Stimulated activated CD8-positive, alpha-beta memory T cell treated with anti-CD3 and anti-CD28 coated beads, Interleukin-12 subunit alpha, Interleukin-12 subunit beta, amount 100 ng/mL, for 4 hours (primary cell): ENCODE measurements at regions not wholly inside any gene's neighbourhood (a gene's known extent, or its start where the extent isn't known, plus 50 kb on each side); places are given as distances from the start of the nearest gene placed in this dataset.
"Not testable (repeated sequence)": the region's sequence is repeated elsewhere in the genome, so short reads cannot be mapped to it uniquely, and the experiment has no call there.

ENCODE experiments used
- DNase-seq: peaks from one replicate; pipeline ENCODE4 v3.0.0-alpha.2; 2020; ENCODE audit warnings: low read depth

GRCh38 chr1:38609166-38610025 is 250.2 kb downstream of the RRAGC start:
- no peak for DNase-seq

- no peak for DNase-seq
These were observed 251.2 kb downstream of the RRAGC start for GRCh38 chr1:38608202-38608864.

GRCh38 chr1:38607526-38607925 is 252.0 kb downstream of the RRAGC start:
- DNase-seq: no peak

GRCh38 chr1:38605063-38605462 is 254.5 kb downstream of the RRAGC start:
- DNase-seq: no peak

GRCh38 chr1:38603907-38604306 is 255.7 kb downstream of the RRAGC start:
- no peak for DNase-seq

- no peak for DNase-seq
These were observed 258.7 kb downstream of the RRAGC start for GRCh38 chr1:38600905-38601304.

GRCh38 chr1:38600286-38600685 is 259.3 kb downstream of the RRAGC start:
- DNase-seq: no peak

- no peak for DNase-seq
These were observed 261.5 kb downstream of the RRAGC start for GRCh38 chr1:38598118-38598517.

GRCh38 chr1:38589036-38589435 is 270.5 kb downstream of the RRAGC start:
- no peak for DNase-seq

GRCh38 chr1:38587766-38588165 is 271.8 kb downstream of the RRAGC start:
- no peak for DNase-seq

- peak; percentile 10 for DNase-seq
These were observed 272.5 kb downstream of the RRAGC start for GRCh38 chr1:38586993-38587646.

- no peak for DNase-seq
These were observed 273.6 kb downstream of the RRAGC start for GRCh38 chr1:38585971-38586370.

- DNase-seq: no peak
These were observed 274.1 kb downstream of the RRAGC start for GRCh38 chr1:38585460-38585859.

GRCh38 chr1:38584448-38585355 is 274.9 kb downstream of the RRAGC start:
- no peak for DNase-seq

GRCh38 chr1:38583287-38583686 is 276.3 kb downstream of the RRAGC start:
- DNase-seq: not testable (repeated sequence)

- DNase-seq: no peak
These were observed 278.2 kb downstream of the RRAGC start for GRCh38 chr1:38581396-38581795.

GRCh38 chr1:38580594-38580993 is 279.0 kb downstream of the RRAGC start:
- no peak for DNase-seq

- DNase-seq: no peak
These were observed 280.5 kb downstream of the RRAGC start for GRCh38 chr1:38579056-38579455.

GRCh38 chr1:38578271-38578951 is 281.2 kb downstream of the RRAGC start:
- no peak for DNase-seq

GRCh38 chr1:38577937-38578270 is 281.7 kb downstream of the RRAGC start:
- DNase-seq: no peak

- no peak for DNase-seq
These were observed 282.2 kb downstream of the RRAGC start for GRCh38 chr1:38577385-38577784.
